Activated CD8-positive, alpha-beta memory T cell treated with anti-CD3 and anti-CD28 coated beads, Interleukin-2, amount 50 U/mL, for 1 hour (primary cell): ENCODE measurements at regions not wholly inside any gene's neighbourhood (a gene's known extent, or its start where the extent isn't known, plus 50 kb on each side); places are given as distances from the start of the nearest gene placed in this dataset.
"Not testable (repeated sequence)": the region's sequence is repeated elsewhere in the genome, so short reads cannot be mapped to it uniquely, and the experiment has no call there.

Experiments
- DNase-seq: peaks from one replicate; pipeline ENCODE4 v3.0.0-alpha.2; 2020; ENCODE audit errors: extremely low read depth

GRCh38 chr1:55464550-55464949 is 249.4 kb upstream of the USP24 start:
- no peak for DNase-seq

GRCh38 chr1:55463814-55464475 is 248.8 kb upstream of the USP24 start:
- no peak for DNase-seq

- DNase-seq, result no peak
Measured at GRCh38 chr1:55457874-55458273, 242.7 kb upstream of the USP24 start.

- DNase-seq, result no peak
Measured at GRCh38 chr1:55456971-55457370, 241.8 kb upstream of the USP24 start.

GRCh38 chr1:55448261-55448660 is 233.1 kb upstream of the USP24 start:
- DNase-seq, result no peak

GRCh38 chr1:55447488-55447887 is 232.3 kb upstream of the USP24 start:
- DNase-seq, result no peak

GRCh38 chr1:55446351-55446750 is 231.2 kb upstream of the USP24 start:
- no peak for DNase-seq

- DNase-seq, result no peak
Measured at GRCh38 chr1:55445416-55445815, 230.3 kb upstream of the USP24 start.

- DNase-seq, result no peak
Measured at GRCh38 chr1:55444667-55445066, 229.5 kb upstream of the USP24 start.

GRCh38 chr1:55443175-55443915 is 228.2 kb upstream of the USP24 start:
- no peak for DNase-seq

GRCh38 chr1:55441489-55441888 is 226.3 kb upstream of the USP24 start:
- DNase-seq, result no peak

GRCh38 chr1:55437692-55438091 is 222.5 kb upstream of the USP24 start:
- DNase-seq, result no peak

GRCh38 chr1:55430720-55431119 is 215.6 kb upstream of the USP24 start:
- DNase-seq, result not testable (repeated sequence)

GRCh38 chr1:55430206-55430605 is 215.0 kb upstream of the USP24 start:
- DNase-seq, result not testable (repeated sequence)

- DNase-seq, result no peak
Measured at GRCh38 chr1:55428944-55429931, 214.1 kb upstream of the USP24 start.

- no peak for DNase-seq
Measured at GRCh38 chr1:55428231-55428630, 213.1 kb upstream of the USP24 start.

GRCh38 chr1:55427606-55428005 is 212.4 kb upstream of the USP24 start:
- DNase-seq, result no peak

GRCh38 chr1:55426619-55427018 is 211.5 kb upstream of the USP24 start:
- DNase-seq, result no peak

- no peak for DNase-seq
Measured at GRCh38 chr1:55426156-55426555, 211.0 kb upstream of the USP24 start.

GRCh38 chr1:55425310-55425930 is 210.3 kb upstream of the USP24 start:
- no peak for DNase-seq

- no peak for DNase-seq
Measured at GRCh38 chr1:55423376-55423775, 208.2 kb upstream of the USP24 start.
